ENCODE measurements at regions not wholly inside any gene's neighbourhood (a gene's known extent, or its start where the extent isn't known, plus 50 kb on each side); places are given as distances from the start of the nearest gene placed in this dataset.

GRCh38 chr5:171709930-171710329, 75.7 kb upstream of the SMIM23 start:
- TF ChIP-seq REST (IDR thresholded peaks at IDR 0.05; ENCODE audit: borderline replicate concordance): no peak
- no peaks in the 10 kb centered on the region for H3K9me2 ChIP-seq (ENCODE audit: insufficient read depth, low read length)
- H3F3A ChIP-seq (ENCODE audit: insufficient read depth, low read length, poor library complexity, severe bottlenecking): no peaks in the 10 kb centered on the region
- H3K4me3 ChIP-seq (ENCODE audit: low read length): no peak overlapping the region
- H3K4me2 ChIP-seq (ENCODE audit: low read length): no peak overlapping the region
- no peaks in the 10 kb centered on the region for H3K79me2 ChIP-seq (replicated peaks; ENCODE audit: insufficient read depth, low read length)
- H3K9me3 ChIP-seq (ENCODE audit: low read length): no peaks in the 10 kb centered on the region
- no peak overlapping the region for H3K9ac ChIP-seq (ENCODE audit: low read length)
- no peak overlapping the region for H3K27ac ChIP-seq (ENCODE audit: low read length)
- H3K27me3 ChIP-seq (ENCODE audit: insufficient read depth, low read depth, low read length): no peaks in the 10 kb centered on the region
- H2AFZ ChIP-seq (ENCODE audit: low read depth, low read length): no peak overlapping the region
- H3K36me3 ChIP-seq (ENCODE audit: insufficient read depth, low read length): no peaks in the 10 kb centered on the region
- H4K20me1 ChIP-seq (ENCODE audit: insufficient read depth): no peaks in the 10 kb centered on the region

GRCh38 chr5:171710451-171711024, 75.1 kb upstream of the SMIM23 start:
- Histone ChIP-seq H3K9ac (ENCODE audit: low read length) (no peak overlapping the region), H4K20me1 (ENCODE audit: insufficient read depth) (no peaks in the 10 kb centered on the region), H3K36me3 (ENCODE audit: insufficient read depth, low read length) (no peaks in the 10 kb centered on the region), H3K27ac (ENCODE audit: low read length) (no peak overlapping the region), H3F3A (ENCODE audit: insufficient read depth, low read length, poor library complexity, severe bottlenecking) (no peaks in the 10 kb centered on the region), H2AFZ (ENCODE audit: low read depth, low read length) (no peak overlapping the region), H3K27me3 (ENCODE audit: insufficient read depth, low read depth, low read length) (no peaks in the 10 kb centered on the region), H3K4me2 (ENCODE audit: low read length) (no peak overlapping the region), H3K9me3 (ENCODE audit: low read length) (no peaks in the 10 kb centered on the region), H3K9me2 (ENCODE audit: insufficient read depth, low read length) (no peaks in the 10 kb centered on the region), H3K4me3 (ENCODE audit: low read length) (no peak overlapping the region), H3K79me2 (replicated peaks; ENCODE audit: insufficient read depth, low read length) (no peaks in the 10 kb centered on the region)
- TF ChIP-seq CTCF (IDR thresholded peaks at IDR 0.05; ENCODE audit: poor library complexity, severe bottlenecking) (no peak), SMC3 (conservative IDR thresholded peaks at IDR 0.05; ENCODE audit: poor library complexity) (no peak)

- H3K27ac ChIP-seq (ENCODE audit: low read length): no peak overlapping the region
- H3K36me3 ChIP-seq (ENCODE audit: insufficient read depth, low read length): no peaks in the 10 kb centered on the region
- no peaks in the 10 kb centered on the region for H3K27me3 ChIP-seq (ENCODE audit: insufficient read depth, low read depth, low read length)
- no peak overlapping the region for H3K4me3 ChIP-seq (ENCODE audit: low read length)
- no peaks in the 10 kb centered on the region for H3K9me3 ChIP-seq (ENCODE audit: low read length)
- H4K20me1 ChIP-seq (ENCODE audit: insufficient read depth): no peaks in the 10 kb centered on the region
- no peak overlapping the region for H3K4me2 ChIP-seq (ENCODE audit: low read length)
- H3K79me2 ChIP-seq (replicated peaks; ENCODE audit: insufficient read depth, low read length): no peaks in the 10 kb centered on the region
- H3K9ac ChIP-seq (ENCODE audit: low read length): no peak overlapping the region
- no peak overlapping the region for H2AFZ ChIP-seq (ENCODE audit: low read depth, low read length)
- no peaks in the 10 kb centered on the region for H3F3A ChIP-seq (ENCODE audit: insufficient read depth, low read length, poor library complexity, severe bottlenecking)
- no peaks in the 10 kb centered on the region for H3K9me2 ChIP-seq (ENCODE audit: insufficient read depth, low read length)
- TF ChIP-seq POLR2AphosphoS5 (IDR thresholded peaks at IDR 0.05) (no peak), MXI1 (conservative IDR thresholded peaks at IDR 0.05; ENCODE audit: poor library complexity, severe bottlenecking) (no peak), REST (IDR thresholded peaks at IDR 0.05; ENCODE audit: borderline replicate concordance) (no peak), EZH2 (IDR thresholded peaks at IDR 0.05; ENCODE audit: borderline replicate concordance, insufficient read depth, low read length, poor library complexity, severe bottlenecking) (no peak), EP300 (conservative IDR thresholded peaks at IDR 0.05; ENCODE audit: poor library complexity, severe bottlenecking) (no peak), SMC3 (conservative IDR thresholded peaks at IDR 0.05; ENCODE audit: poor library complexity) (no peak), TAF1 (IDR thresholded peaks at IDR 0.05; ENCODE audit: low read depth) (no peak), RAD21 (conservative IDR thresholded peaks at IDR 0.05) (no peak), CTCF (IDR thresholded peaks at IDR 0.05; ENCODE audit: poor library complexity, severe bottlenecking) (no peak)
Observed at GRCh38 chr5:171711571-171711970, 74.0 kb upstream of the SMIM23 start.

All from neural cell (in vitro differentiated cells).